HFF-Myc (cell line): ENCODE measurements at regions not wholly inside any gene's neighbourhood (a gene's known extent, or its start where the extent isn't known, plus 50 kb on each side); places are given as distances from the start of the nearest gene placed in this dataset.

Source experiments
- DNase-seq: peaks from one replicate; pipeline ENCODE4 v3.0.0-alpha.2; 2011; ENCODE audit warnings: low read depth; ENCODE audit errors: extremely low read depth
- H3K4me3 ChIP-seq: replicated peaks from 2 replicates; pipeline ENCODE4 v1.5.1; 2011; ENCODE audit warnings: low read depth, mild to moderate bottlenecking, control low read depth, low read length
- CTCF ChIP-seq: IDR thresholded peaks from 2 replicates; pipeline ENCODE4 v1.5.1; 2012; ENCODE audit warnings: mild to moderate bottlenecking, low read depth, low read length, control low read depth; ENCODE audit errors: missing control alignments

GRCh38 chr13:111406636-111407035 is 86.2 kb downstream of the TEX29 start:
- DNase-seq: no peak
- TF ChIP-seq CTCF: no peak

GRCh38 chr13:111407381-111408131 is 87.1 kb downstream of the TEX29 start:
- no peak overlapping the region for H3K4me3 ChIP-seq
- no peak for TF ChIP-seq CTCF
- DNase-seq: no peak

More at GRCh38 chr13:111406636-111407035, 86.2 kb downstream of the TEX29 start:
- H3K4me3 ChIP-seq: no peak overlapping the region

GRCh38 chr13:111409413-111409812 is 89.0 kb downstream of the TEX29 start:
- no peak overlapping the region for H3K4me3 ChIP-seq
- no peak for DNase-seq
- no peak for TF ChIP-seq CTCF

GRCh38 chr13:111410232-111411021 is 90.0 kb downstream of the TEX29 start:
- no peak overlapping the region for H3K4me3 ChIP-seq
- no peak for DNase-seq
- TF ChIP-seq CTCF: no peak

GRCh38 chr13:111411151-111411858 is 90.9 kb downstream of the TEX29 start:
- H3K4me3 ChIP-seq: no peak overlapping the region
- no peak for TF ChIP-seq CTCF
- no peak for DNase-seq

- no peak for TF ChIP-seq CTCF
- no peak for DNase-seq
These were observed 91.6 kb downstream of the TEX29 start for GRCh38 chr13:111411919-111412650.

More at GRCh38 chr13:111411919-111412650, 91.6 kb downstream of the TEX29 start:
- no peak overlapping the region for H3K4me3 ChIP-seq
